CD14-positive monocyte (primary cell): ENCODE measurements at regions not wholly inside any gene's neighbourhood (a gene's known extent, or its start where the extent isn't known, plus 50 kb on each side); places are given as distances from the start of the nearest gene placed in this dataset.

Source experiments
- DNase-seq, 3 donors: peaks; one replicate each; pipeline ENCODE4 v3.0.0-alpha.2; 2011 to 2022
- H2AFZ ChIP-seq: 2 replicates; pipeline ENCODE4 v1.6.0; 2012; ENCODE audit warnings: mild to moderate bottlenecking, low read depth, low read length, inconsistent platforms; ENCODE audit not compliant: insufficient read depth, poor library complexity, severe bottlenecking
- H3K27ac ChIP-seq, 2 donors: 1 replicate in 1 of 2; 2 replicates in 1 of 2; pipeline ENCODE4 v1.5.1; 2012 to 2013; ENCODE audit warnings: low read length in 2 of 2, control low read depth in 1 of 2, inconsistent platforms in 1 of 2, low read depth in 1 of 2, mild to moderate bottlenecking in 1 of 2
- H3K27me3 ChIP-seq, 2 donors: one replicate each; pipeline versions ENCODE4 v1.6.0 to v1.6.1; 2011 to 2013; ENCODE audit warnings: low read length in 2 of 2; ENCODE audit not compliant: control insufficient read depth in 2 of 2, insufficient read depth in 2 of 2
- H3K36me3 ChIP-seq, 2 donors: replicated peaks in 1 of 2; 1 replicate in 1 of 2; 2 replicates in 1 of 2; pipeline versions ENCODE4 v1.5.1 to v1.6.1; 2012 to 2013; ENCODE audit warnings: low read length in 2 of 2, control low read depth in 1 of 2, inconsistent platforms in 1 of 2, mild to moderate bottlenecking in 1 of 2; ENCODE audit not compliant: insufficient read depth in 2 of 2, control insufficient read depth in 1 of 2
- H3K4me1 ChIP-seq, 2 donors: 1 replicate in 1 of 2; 2 replicates in 1 of 2; pipeline versions ENCODE4 v1.5.1 to v1.6.1; 2012 to 2013; ENCODE audit warnings: low read length in 2 of 2, control low read depth in 1 of 2, inconsistent platforms in 1 of 2, mild to moderate bottlenecking in 1 of 2, moderate library complexity in 1 of 2; ENCODE audit not compliant: insufficient read depth in 2 of 2, control insufficient read depth in 1 of 2
- H3K4me2 ChIP-seq: replicated peaks from 2 replicates; pipeline ENCODE3; 2012; ENCODE audit warnings: low read length, moderate library complexity, mild to moderate bottlenecking; ENCODE audit not compliant: poor library complexity, severe bottlenecking; ENCODE audit errors: extremely low read depth
- H3K4me3 ChIP-seq, 3 experiments: fragments of 200-600 bp in 1 of 3; sonication (generic) in 1 of 3; replicated peaks in 1 of 3; 1 replicate in 2 of 3; 2 replicates in 1 of 3; pipeline ENCODE4 v1.5.1; 2011 to 2013; ENCODE audit warnings: low read length in 3 of 3, mild to moderate bottlenecking in 3 of 3, control low read depth in 2 of 3, low read depth in 2 of 3, inconsistent platforms in 1 of 3, moderate library complexity in 1 of 3
- H3K79me2 ChIP-seq: 2 replicates; pipeline ENCODE4 v1.6.0; 2012; ENCODE audit warnings: mild to moderate bottlenecking, control low read depth, inconsistent platforms, low read length, moderate library complexity; ENCODE audit not compliant: insufficient read depth
- H3K9ac ChIP-seq: 2 replicates; pipeline ENCODE4 v1.6.0; 2017; ENCODE audit warnings: low read length, mild to moderate bottlenecking; ENCODE audit not compliant: insufficient read depth, poor library complexity, severe bottlenecking
- H3K9me3 ChIP-seq, 2 donors: replicated peaks in 1 of 2; 1 replicate in 1 of 2; 2 replicates in 1 of 2; pipeline versions ENCODE4 v1.5.1 to v1.6.1; 2012 to 2013; ENCODE audit warnings: low read length in 2 of 2, control low read depth in 1 of 2; ENCODE audit not compliant: control insufficient read depth in 1 of 2, insufficient read depth in 1 of 2
- H4K20me1 ChIP-seq: 2 replicates; pipeline ENCODE4 v1.6.0; 2012; ENCODE audit warnings: mild to moderate bottlenecking, low read length, control low read depth, moderate library complexity; ENCODE audit not compliant: insufficient read depth
- H3K27ac Mint-ChIP-seq, 7 donors: one replicate each; pipeline ENCODE4 v1.8.0; 2020; ENCODE audit warnings: mild to moderate bottlenecking in 7 of 7, mixed read lengths in 7 of 7, moderate library complexity in 6 of 7, inconsistent platforms in 2 of 7
- H3K27me3 Mint-ChIP-seq, 3 donors: one replicate each; pipeline ENCODE4 v1.8.0; 2021 to 2022; ENCODE audit warnings: low read depth in 3 of 3, mild to moderate bottlenecking in 3 of 3, mixed read lengths in 3 of 3, moderate library complexity in 3 of 3, inconsistent platforms in 1 of 3
- H3K36me3 Mint-ChIP-seq, 2 donors: one replicate each; pipeline ENCODE4 v1.8.0; 2020; ENCODE audit warnings: mixed read lengths in 2 of 2, inconsistent platforms in 1 of 2, mild to moderate bottlenecking in 1 of 2
- H3K4me1 Mint-ChIP-seq: one replicate; pipeline ENCODE4 v1.8.0; 2020; ENCODE audit warnings: mild to moderate bottlenecking, mixed read lengths
- H3K4me3 Mint-ChIP-seq, 2 donors: one replicate each; pipeline ENCODE4 v1.8.0; 2020; ENCODE audit warnings: mild to moderate bottlenecking in 2 of 2, mixed read lengths in 2 of 2, moderate library complexity in 1 of 2
- H3K9me3 Mint-ChIP-seq, 7 donors: one replicate each; pipeline ENCODE4 v1.8.0; 2020 to 2022; ENCODE audit warnings: mixed read lengths in 7 of 7, mild to moderate bottlenecking in 6 of 7, moderate library complexity in 6 of 7, inconsistent platforms in 2 of 7
- WGBS: methylation state at CpG from one replicate; pipeline ENCODE4 v1.1.5; 2013; ENCODE audit warnings: missing lambda C conversion rate; ENCODE audit not compliant: insufficient coverage; 5-methylcytosine and 5-hydroxymethylcytosine counted together
- intact Hi-C, 2 donors: fragments of 100-400 bp; cut with micrococcal nuclease; formaldehyde crosslinking; loops; one replicate each; pipeline versions ENCODE4 v1.15.0 to v1.15.1; 2023
- TF ChIP-seq, protein P1 (sequence below): fragments of 200-600 bp; IDR thresholded peaks from one replicate; pipeline ENCODE4 v1.8.0; 2022; ENCODE audit warnings: antibody characterized with exemption, mild to moderate bottlenecking

DNA sequence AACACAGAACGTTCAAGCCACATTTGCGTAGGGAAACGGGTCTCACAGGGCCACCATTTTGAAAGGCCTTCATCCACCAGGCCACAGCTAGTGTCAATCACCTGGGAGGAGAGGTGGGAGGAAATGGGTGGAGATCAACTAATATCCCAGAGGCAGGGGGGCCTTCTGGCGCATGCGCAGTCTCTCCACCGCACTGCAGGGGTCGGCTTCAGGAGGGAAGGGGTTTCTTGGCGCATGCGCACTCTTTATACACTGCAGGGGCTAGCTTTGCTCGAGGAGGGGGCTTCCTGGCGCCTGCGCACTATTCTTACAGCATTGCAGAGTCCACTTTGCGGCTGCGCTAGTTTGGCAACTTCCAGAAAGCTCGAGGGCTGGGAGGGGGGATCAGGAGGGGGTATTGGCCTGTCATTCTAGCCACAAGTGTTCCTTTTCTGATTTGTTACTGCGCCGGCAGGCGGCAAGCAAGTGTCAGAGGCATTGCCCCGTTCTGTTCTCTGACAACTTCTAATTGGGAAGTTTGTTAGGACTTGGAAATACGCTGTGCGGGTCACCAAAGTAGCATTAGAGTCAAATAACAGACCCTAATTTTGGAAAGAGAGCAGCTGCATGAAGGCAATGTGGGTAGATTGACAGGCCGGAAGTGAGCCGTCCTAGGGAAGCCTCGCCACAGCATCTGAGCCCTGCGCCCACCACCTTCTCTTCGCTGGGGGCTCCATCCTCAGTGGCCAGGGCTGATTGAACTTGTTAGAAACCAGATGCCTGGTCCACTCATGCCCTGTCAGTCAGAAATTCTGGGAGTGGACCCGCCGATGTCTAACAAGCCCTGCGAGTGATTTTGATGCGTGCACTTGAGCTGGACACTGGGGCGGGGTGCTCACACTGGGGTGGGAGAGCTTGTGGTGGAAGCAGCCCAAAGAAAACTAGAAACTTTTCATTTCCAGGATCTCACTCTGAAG lies 173.5 kb upstream of the NDN start:
- Histone ChIP-seq H3K36me3 (no peaks in the 10 kb centered on the region), H3K27me3 (no peaks in the 10 kb centered on the region), H3K9me3 (no peaks in the 10 kb centered on the region), H3K4me2 (no peak overlapping the region), H2AFZ (no peak overlapping the region), H3K4me1 (no peaks in the 10 kb centered on the region), H3K4me3 (no peak overlapping the region), H3K9ac (no peak overlapping the region), H4K20me1 (no peaks in the 10 kb centered on the region), H3K79me2 (no peaks in the 10 kb centered on the region), H3K27ac (no peak overlapping the region)
- TF ChIP-seq, protein P1, sequence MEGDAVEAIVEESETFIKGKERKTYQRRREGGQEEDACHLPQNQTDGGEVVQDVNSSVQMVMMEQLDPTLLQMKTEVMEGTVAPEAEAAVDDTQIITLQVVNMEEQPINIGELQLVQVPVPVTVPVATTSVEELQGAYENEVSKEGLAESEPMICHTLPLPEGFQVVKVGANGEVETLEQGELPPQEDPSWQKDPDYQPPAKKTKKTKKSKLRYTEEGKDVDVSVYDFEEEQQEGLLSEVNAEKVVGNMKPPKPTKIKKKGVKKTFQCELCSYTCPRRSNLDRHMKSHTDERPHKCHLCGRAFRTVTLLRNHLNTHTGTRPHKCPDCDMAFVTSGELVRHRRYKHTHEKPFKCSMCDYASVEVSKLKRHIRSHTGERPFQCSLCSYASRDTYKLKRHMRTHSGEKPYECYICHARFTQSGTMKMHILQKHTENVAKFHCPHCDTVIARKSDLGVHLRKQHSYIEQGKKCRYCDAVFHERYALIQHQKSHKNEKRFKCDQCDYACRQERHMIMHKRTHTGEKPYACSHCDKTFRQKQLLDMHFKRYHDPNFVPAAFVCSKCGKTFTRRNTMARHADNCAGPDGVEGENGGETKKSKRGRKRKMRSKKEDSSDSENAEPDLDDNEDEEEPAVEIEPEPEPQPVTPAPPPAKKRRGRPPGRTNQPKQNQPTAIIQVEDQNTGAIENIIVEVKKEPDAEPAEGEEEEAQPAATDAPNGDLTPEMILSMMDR: no peak
- WGBS: 46% methylated on average over 19 of the region's 31 CpGs
- Mint-ChIP-seq H3K27ac (no peak overlapping the region), H3K4me3 (no peak overlapping the region), H3K36me3 (no peaks in the 10 kb centered on the region), H3K27me3 (peaks cover 1 to 6% (median 4%) of the 10 kb centered on the region in 3 donors), H3K4me1 (no peaks in the 10 kb centered on the region), H3K9me3 (peaks cover 0 to 1% (median 0%) of the 10 kb centered on the region in 7 donors)
- intact Hi-C loops: no loop called here
- DNase-seq: no peak

DNA sequence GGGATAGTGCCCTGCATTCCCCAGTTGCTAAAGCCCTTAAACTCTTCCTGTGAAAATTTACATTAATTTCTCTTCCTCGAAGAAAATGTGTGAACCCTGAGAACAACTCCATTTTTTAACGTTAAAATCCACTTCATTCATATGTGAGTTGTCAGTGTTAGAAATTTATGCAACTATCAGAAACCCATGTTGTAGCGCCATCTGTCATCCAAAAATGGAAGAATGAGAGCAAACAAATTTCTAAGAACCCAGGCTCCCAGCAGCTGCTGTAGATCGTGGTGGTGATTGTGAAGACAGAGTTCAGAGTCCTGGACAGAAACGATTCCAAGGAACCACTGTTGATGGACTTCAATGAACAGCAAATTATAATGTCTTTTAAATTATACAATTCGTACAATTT lies 179.7 kb upstream of the NDN start:
- Histone ChIP-seq H3K4me2 (no peak overlapping the region), H3K9me3 (no peaks in the 10 kb centered on the region), H3K79me2 (no peaks in the 10 kb centered on the region), H3K27ac (no peak overlapping the region), H3K4me1 (no peaks in the 10 kb centered on the region), H4K20me1 (no peaks in the 10 kb centered on the region), H3K4me3 (no peak overlapping the region), H3K36me3 (no peaks in the 10 kb centered on the region), H3K9ac (no peak overlapping the region), H3K27me3 (peaks cover 0 to 4% of the 10 kb centered on the region in 2 donors), H2AFZ (no peak overlapping the region)
- intact Hi-C loops: no loop called here
- peaks cover 0 to 14% (median 10%) of the 10 kb centered on the region in 3 donors for H3K27me3 Mint-ChIP-seq
- H3K9me3 Mint-ChIP-seq: peaks cover 0 to 5% (median 0%) of the 10 kb centered on the region in 7 donors
- no peaks in the 10 kb centered on the region for H3K4me1 Mint-ChIP-seq
- TF ChIP-seq, protein P1: no peak
- H3K4me3 Mint-ChIP-seq: no peak overlapping the region
- 40% methylated on average over 1 of the region's 6 CpGs for WGBS
- no peaks in the 10 kb centered on the region for H3K36me3 Mint-ChIP-seq
- no peak for DNase-seq
- no peak overlapping the region for H3K27ac Mint-ChIP-seq
